Kasumi-1 (cell line): ENCODE measurements at regions not wholly inside any gene's neighbourhood (a gene's known extent, or its start where the extent isn't known, plus 50 kb on each side); places are given as distances from the start of the nearest gene placed in this dataset.
"Not testable (repeated sequence)": the region's sequence is repeated elsewhere in the genome, so short reads cannot be mapped to it uniquely, and the experiment has no call there.

Source experiments
- DNase-seq, 2 experiments: peaks; one replicate each; lab custom pipeline; 2025; lab: John Stamatoyannopoulos, UW

DNA sequence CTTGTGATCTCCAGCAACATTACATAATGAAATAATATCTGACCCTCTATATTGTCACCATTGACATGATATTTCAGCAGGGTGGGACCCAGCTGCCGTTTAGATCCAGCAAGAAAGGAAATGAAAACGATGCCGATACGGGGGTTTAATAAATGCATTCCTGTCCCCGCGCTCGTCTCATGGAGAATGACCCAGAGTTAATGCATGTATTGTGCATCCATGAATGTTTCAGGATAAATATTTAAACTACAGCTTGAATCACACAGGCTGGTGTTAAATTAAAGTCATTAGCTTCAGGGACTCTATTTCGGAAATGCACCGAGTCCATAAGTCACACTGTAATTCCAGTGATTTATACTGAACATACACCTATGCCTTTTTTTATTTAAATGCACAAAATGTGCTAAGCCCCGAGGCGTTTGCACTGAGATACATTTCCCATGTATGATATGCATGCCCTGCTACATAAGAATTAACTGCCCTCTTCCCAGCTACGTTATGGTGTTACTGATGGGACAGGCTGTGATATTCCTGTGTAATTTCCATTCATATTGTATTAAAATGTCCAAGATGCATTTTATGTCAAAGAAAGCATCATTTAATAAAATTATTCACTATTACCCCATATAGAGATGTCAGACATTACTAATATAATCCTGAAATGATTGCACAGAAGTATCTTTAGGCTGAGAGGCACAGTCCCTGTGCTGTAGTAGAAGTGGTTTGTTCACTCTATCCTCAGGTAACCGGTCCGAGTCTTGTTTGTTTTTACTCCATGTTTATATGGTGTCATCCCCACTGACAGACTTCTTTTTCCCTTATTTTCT lies 109.3 kb upstream of the ZNF516 start:
- DNase-seq = no peak

DNA sequence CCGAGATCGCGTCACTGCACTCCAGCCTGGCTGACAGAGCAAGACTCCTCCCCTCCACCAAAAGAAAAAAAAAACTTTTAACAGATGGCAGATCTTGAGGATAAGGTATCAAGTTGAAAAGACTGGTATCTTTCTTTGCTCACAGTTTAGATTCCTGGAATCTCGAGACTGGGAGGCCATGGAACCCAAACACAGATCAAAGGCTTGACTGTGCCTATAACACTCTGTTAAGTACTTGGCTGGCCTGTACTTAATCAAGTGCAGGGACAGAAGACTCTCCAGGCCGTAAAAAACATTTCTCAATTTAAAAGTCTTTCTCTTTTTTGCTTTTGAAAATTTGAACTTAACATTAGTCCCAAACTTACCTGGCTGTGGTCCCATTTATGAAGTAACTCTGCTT lies 107.1 kb upstream of the ZNF516 start:
- DNase-seq = no peak

DNA sequence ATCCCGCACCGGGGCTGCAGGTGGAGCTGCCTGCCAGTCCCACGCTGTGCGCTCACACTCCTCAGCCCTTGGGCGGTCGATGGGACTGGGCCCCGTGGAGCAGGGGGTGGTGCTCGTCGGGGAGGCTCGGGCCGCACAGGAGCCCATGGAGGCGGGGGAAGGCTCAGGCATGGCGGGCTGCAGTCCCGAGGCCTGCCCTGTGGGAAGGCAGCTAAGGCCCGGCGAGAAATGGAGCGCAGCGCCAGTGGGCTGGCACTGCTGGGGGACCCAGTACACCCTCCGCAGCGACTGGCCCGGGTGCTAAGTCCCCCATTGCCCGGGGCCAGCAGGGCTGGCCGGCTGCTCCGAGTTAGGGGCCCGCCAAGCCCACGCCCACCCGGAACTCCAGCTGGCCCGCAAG lies 105.0 kb upstream of the ZNF516 start:
- DNase-seq = not testable (repeated sequence)

DNA sequence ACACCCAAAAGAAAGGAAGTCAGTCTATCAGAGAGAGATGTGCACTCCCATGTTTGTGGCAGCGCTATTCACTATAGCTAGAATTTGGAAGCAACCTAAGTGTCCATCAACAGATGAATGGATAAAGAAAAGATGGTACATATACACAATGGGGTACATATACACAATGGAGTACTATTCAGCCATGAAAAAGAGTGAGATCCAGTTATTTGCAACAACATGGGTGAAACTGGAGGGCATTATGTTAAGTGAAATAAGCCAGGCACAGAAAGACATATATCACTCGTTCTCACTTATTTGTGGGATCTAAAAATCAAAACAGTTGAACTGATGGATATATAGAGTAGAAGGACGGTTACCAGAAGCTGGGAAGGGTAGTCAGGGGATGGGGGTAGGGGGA lies 99.9 kb upstream of the ZNF516 start:
- no peak for DNase-seq

DNA sequence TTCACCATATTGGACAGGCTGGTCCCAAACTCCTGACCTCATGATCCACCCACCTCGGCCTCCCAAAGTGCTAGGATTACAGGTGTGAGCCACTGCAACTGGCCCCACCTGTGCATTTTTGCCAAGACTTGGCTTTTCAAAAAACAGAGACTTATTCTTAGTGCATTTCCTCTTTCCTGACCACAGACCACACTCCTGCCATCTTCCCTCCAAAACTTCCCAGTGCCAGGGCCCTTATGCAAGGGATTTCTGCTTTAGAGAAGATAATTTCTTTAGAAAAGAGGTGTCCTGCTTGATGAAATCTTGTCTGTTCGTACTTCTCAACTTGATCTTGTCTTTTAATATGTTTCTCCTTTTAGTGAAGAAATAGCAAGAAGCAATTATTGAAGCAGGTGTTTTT lies 98.8 kb upstream of the ZNF516 start:
- peak; percentile 29 to 34 for DNase-seq

DNA sequence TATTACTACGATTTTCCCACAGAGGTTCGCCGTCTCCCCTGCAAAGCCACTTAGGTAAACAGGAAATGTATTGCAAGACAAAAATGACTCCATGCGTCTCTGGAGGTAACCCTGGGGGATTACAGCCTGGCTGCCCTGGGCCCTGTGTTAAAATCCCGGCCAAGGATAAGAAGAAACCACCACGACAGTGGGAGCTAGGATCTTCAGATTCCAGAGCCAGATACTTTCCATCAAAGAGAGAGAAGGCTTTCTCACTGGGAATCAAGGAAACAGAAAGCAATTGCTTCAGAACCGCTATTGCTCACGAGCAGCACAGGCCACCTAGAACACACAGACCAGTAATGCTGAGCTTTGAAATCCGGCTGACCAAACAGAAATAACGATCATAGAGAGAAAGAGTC lies 97.9 kb upstream of the ZNF516 start:
- no peak for DNase-seq

DNA sequence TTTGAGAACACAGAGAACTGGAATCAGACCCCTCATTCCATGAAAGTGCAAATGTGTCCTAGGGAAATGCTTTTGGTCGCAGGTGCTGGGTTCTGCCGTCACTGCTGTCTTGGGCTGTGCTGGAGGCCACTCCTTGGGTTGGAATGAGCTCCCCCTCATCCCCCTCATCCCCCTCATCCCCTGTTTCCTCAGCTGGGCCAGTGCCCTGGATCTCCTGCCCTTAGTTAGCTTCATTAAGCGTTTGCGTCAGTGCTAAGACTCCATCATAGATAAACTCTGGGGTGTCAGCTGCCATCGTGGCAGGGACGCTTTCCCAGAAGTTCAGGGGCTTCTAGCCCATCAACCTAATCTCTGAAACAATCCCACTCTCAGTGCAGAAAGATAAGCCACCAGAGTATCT lies 97.1 kb upstream of the ZNF516 start:
- no peak for DNase-seq

DNA sequence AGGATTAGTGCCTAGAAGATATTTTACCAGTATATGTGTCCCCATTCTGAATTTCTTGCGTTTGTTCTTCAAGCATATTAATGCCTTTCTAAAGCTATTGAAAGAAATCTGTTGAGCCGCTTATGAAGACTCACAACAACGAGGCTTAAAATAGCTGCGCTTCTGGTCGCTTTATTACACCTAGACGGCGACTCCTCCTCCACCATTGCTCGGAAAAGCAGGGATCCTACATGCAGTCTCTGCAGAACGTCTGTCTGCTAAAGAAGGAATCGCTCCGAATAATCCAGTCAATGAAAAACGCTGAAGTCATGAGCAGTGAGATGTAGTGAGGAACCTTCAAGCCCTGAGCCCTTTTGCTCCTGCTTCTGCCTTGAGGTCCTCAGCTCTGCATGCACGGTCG lies 94.8 kb upstream of the ZNF516 start:
- no peak for DNase-seq

DNA sequence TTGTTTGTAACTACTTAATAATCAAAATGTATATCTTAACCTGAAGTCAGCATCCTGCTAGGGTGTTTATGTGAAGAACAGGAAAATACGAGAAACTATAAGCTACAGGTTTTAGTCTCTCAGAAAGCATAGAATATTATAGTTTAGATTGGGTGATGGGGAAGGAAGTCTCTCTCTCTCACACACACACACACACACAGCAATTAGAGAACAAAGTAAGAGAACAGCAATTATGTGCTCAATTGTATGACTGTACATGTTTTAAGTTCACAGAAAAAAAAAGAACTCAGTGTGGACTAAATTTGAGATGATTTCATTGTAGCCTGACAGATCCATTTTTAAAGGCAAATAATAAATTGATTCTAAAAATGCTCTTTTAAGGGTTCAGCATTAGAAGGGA lies 94.3 kb upstream of the ZNF516 start:
- DNase-seq = peak; percentile 21 to 29

DNA sequence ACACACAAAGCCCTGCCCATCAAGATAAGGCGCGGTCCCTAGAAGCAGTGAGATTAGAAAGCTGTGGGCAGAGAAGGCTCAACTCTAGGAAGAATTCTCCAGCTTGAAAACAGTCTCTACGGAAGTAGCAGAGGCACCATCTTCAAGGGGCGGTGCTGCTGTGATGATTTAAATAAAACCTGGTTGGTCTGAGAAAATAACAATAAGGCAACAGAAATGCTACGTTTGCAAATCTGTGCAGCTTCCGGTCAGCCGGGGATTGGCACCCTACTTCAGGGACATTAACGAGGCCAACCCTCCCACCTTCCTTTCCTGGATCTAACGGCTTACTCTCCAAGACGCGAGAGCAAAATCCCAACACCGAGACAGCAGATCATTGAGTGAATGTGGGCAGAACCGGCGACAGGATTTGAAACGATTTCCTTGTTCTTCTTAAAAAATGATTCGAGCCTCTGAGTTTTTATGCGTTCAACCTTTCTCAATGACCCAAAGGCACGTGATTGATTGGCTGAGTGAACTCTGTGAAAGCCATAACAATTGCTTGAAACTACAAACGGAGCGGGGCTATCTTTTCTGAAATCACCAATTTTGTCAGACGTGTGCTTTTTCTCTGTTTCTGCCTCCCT lies 93.7 kb upstream of the ZNF516 start:
- no peak for DNase-seq

DNA sequence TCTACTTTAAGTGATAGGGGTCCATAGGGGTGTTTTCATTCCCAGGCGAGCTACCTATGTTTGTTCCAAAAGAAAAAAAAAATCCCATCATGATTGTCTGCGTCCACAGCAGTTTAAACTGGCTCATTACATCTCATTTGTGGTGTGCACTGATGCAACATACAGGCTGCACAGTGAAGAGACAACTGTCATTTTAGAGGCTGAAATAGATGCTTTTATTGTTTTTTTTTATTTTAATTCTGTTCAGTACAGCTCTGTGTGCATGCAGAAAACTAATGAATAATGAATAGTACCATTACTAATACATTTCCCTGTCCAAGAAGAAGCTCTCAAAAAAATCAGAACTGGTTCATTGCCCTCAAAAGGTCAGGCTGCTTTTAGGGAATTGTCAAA lies 92.8 kb upstream of the ZNF516 start:
- DNase-seq = no peak

DNA sequence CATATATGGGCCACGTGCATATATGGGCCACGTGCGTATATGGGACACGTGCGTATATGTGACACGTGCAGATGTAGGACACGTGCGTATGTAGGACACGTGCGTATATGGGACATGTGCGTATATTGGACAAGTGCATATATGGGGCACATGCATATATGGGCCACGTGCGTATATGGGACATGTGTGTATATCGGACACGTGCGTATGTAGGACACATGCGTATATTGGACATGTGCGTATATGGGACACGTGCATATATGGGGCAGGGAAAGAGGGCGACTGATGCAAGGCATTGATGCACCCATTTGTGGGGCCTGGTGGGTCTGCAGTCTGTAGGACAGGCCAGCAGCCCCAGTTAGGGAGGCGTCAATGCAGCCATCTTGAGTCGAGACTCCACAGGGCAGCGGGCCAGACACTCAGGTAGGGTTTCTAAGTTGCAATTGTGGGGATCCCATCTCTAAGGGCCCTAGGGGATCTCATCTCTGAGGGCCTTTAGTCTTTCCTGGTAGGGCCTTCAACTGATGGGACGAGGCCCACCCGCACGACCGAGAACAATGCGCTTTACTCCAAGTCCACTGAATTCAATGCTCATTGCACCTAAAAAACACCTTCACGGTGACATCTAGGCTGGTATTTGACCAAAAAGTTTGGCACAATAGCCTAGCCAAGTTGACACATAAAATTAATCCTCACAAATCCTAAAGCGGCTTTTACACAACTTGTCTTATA lies 92.3 kb upstream of the ZNF516 start:
- DNase-seq = no peak

DNA sequence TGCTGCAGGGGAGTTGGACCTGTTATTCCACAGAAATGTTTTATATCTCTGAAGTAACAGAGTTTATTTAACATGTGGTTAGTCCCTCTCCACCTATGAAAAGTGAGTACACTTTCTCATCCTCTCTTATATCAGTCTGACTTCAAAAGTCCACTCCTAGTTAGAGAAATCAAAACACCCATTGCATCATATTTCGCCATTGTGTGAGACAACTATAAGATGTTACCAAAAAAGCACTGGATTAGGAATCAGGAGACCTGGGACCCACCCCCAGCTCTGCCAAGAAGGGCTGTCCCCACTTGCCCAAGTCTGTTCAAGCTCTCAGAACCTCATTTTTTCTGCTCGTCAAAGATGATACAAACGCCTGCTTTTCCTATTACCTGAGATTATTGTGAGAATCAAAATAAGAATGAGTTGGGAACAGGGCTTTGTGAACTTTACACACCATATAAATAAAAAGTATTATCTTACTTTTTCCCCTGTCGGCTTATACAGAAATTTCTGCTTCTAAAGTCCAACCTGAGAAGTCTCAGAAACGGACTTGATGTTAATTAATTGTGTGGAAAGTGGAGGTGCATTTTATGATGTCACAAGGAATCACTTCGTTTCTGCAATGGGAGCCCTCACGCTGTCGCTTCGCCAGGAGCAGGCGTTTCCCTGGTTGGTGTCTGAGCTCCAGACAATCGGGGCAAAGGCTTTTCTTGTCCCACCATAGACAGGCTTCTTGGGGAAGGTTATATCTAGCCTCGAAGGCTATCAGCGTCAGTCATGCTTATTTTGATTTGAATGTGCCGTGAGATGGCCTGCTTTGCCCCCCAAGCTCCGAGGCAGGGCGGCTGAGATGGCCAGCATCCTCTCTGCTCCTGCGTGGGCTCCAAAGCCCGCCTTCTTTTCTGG lies 89.6 kb upstream of the ZNF516 start:
- DNase-seq = no peak

DNA sequence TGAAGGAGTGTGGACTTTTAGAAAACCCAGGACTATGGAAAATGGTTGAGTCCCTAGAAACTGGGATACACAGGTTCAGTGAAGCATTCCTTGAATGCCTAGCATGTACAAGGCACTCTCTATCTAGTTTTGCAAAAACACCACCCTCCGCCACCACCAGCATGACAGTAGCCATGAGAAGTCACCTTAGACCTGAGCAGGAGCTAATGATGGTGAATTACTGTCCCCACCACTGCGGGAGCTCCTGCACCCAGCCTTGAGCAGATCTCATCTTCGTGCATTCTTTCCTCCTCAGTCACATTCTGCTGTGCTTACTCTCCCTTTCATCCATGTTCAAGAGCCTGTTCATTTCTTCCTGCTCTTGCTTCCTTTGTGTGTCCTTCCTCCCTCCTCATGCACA lies 86.2 kb upstream of the ZNF516 start:
- DNase-seq = no peak

DNA sequence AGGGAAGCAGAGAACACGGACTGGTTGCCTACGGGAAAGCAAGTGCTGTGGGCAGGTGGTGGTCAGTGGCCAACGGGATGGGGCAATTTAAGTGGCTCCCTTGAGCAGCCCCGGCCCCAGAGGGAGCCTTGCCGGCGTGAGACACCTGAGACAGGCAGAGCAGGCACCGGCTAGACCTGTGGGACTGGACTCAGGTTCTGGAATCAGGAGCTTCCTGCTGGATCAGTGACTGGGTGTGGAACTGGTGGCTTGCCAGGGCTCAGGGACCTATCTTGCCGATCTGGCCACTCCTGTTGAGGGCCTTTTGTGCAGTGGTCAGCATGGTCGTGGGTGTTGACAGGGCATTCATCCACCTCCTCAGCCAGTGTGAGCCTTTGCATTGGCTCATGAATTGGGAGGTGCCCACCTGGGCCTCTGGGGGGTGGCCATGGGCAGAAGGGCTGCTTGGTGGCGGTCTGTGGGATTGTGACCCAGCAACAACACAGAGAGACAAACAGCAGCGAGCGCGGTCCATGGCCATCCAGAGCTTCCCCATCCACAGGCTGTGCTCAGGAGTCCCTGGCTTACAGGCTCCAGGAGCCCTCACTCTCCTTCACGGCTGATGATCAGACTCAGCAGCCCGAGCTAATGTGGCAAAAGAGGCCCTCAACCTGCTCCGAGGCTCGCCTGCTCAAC lies 85.4 kb upstream of the ZNF516 start:
- no peak for DNase-seq

DNA sequence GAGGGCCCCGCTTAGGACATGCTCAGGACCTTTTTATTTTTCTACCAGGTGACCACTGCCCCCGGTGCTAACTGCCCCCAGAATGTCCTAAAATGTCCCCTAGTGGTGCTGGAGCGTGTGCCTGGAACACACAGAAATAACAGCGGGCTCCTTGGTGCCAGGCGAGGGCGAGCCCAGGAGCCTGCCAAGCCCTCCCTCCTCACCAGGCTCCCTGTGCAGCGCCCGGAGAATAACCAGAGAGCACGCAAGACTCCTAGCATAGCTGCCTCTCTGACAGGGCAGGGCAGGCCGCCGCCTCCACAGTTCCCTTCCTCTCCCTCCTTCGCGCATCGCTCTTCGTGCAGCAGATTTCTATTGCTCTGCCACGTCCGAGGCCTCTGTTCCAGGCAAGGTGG lies 84.3 kb upstream of the ZNF516 start:
- DNase-seq = no peak

DNA sequence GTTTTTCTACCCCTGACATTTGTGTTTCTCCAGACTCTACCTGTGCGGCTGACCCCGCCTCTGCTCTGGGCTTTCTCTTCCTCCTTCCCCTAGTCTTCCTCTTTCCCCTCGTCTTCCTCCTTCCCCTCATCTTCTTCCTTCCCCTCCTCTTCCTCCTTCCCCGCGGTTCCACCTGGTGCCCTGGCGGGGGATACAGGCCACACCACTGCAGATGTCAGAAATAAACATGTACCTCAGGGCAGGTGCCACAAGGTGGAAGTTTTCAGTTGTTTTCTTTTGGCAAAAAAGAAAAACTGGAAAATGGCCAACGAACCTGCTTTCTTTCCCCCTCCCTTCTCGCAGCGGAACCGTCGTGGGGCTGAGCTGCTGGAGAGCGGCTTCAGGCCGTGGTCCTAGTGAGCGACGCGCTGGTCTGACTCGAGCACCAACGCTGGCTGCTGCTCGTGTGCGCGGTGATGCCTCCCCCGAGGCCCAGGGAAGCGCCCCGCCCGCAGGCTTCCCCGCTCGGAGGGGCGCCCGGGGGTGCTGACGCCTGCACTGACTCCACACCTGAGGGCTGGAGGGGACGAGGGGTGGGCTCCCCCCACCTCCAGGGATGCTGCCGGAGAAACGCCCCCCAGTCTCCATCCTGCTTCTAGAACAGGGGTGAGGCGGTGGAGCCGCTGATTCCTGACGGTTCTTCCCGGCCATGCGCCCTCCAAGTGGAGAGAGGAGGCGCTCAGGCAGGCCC lies 83.7 kb upstream of the ZNF516 start:
- DNase-seq = no peak

DNA sequence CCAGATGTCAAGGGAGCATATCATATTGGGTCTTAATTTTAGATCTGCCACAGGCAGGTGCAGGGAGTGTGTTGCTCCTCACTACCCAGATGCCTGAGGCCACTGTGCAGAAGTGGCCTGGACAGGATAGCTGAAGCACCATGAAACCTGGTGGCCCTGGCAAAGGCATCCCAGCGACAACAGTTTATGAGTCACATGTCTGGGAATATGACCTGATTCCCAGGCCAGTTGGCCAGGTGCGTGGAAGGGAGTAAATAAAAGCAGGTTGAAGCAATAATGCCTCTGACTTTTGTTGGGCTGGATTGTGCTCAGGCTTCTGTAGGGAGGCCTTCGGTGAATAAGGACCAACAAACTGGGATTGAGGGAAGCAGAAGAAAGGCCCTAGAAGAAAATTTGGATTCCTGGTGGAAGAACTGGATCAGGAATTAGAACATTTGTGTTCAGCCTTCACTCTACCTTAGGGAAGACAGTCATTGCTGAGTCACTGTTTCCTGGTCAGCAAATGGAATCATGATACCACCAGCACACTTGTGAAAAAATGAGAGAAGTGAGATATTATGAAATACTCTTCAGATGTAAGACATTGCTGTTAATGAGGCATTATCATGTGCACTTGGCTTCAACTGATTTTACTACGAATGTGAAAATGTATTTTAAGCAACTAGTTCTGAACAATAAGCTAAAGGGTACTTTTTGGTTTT lies 78.4 kb upstream of the ZNF516 start:
- peak; percentile 12 to 20 for DNase-seq

DNA sequence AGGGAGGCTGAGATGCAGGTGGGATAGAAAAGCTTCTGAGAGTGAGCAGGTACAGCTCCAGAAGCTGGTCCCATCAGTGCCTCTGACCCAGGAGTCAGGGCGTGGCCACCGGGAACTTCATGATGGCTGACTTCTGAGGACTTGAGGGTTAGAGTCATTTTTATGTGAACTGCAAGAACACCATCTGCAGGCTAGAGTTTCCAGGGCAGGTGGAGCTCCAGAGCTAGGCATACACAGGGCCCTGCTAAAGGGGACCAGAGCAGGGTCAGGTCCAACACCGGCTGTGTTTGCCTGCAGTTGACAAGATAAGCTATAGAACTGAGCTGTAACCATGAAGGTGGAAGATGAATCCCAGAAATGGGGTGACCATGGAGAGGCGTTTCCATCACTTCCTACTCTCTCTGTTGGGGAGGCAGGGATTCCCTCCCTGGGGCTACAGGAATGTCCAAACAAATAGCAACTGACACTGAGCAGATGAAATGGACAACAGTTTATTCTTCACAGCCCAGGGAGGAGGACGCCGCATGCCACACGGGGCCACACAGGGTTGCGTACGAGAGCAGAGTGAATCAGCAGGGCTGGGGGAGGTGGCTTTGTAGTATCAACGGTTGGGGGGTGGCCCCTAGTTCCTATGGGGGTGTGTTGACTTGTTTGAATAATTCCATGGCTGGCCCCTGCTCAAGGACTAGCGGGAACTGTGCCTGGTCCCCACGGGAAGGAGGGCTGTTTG lies 77.6 kb upstream of the ZNF516 start:
- DNase-seq = no peak

DNA sequence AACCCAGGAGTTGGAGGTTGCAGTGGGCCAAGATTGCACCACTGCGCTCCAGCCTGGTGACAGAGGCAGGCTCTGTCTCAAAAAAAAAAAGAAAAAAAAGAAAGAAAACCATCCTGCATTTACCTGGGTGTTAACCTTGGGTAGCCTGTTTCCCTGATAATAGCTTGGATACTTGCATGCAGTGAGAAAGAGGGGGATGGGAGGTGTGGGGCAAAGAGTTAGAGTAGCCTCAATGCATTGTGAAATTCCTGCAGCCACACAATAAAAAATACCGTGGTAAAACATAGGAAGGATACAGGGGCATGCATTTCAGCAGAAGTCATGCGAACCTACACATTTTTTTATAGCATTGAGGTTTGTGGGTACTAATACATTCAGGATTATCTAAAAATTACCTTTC lies 76.6 kb upstream of the ZNF516 start:
- no peak for DNase-seq
